ENCODE measurements at regions not wholly inside any gene's neighbourhood (a gene's known extent, or its start where the extent isn't known, plus 50 kb on each side); places are given as distances from the start of the nearest gene placed in this dataset.

DNA sequence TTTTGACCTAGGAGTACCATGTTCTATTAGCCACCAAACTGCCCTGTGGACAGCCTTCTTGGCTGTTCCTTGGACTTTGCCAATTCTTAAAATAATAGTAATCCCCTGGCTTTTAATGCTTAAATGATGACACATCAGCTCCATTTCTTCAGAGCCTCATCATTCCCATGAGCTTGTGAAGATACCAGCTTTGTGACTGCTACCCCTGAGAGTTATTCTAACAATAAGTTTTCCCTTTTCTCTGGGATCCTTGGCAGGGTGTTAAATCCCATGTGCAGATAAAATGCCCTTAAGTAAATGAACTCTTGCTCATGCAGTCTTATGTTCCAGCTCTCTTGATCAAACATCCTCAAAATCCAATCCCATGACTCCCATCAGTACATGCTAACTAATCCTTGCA lies 415.3 kb downstream of the CETN3 start:
- H3K27ac ChIP-seq = no peak overlapping the region
- no peaks in the 10 kb centered on the region for H3K36me3 ChIP-seq
- TF ChIP-seq POLR2A (IDR thresholded peaks at IDR 0.05) (no peak), CTCF (IDR thresholded peaks at IDR 0.05) (no peak)
- H3K9me3 ChIP-seq = no peaks in the 10 kb centered on the region
- no peak for DNase-seq
- no peaks in the 10 kb centered on the region for H3K27me3 ChIP-seq
- intact Hi-C loops (cut with DNase I) = no loop called here
- H3K4me3 ChIP-seq = no peak overlapping the region
- H3K4me1 ChIP-seq = no peaks in the 10 kb centered on the region

- no peak overlapping the region for H3K4me3 ChIP-seq
- peaks cover 0 to 6% (median 0%) of the 10 kb centered on the region in 3 donors for H3K4me1 ChIP-seq
- TF ChIP-seq POLR2A (IDR thresholded peaks at IDR 0.05) = no peak
- TF ChIP-seq CTCF (IDR thresholded peaks at IDR 0.05) = no peak
- H3K27me3 ChIP-seq = no peaks in the 10 kb centered on the region
- intact Hi-C loops (cut with DNase I) = no loop called here
- H3K27ac ChIP-seq = no peak overlapping the region
- WGBS, 2 donors = 86 to 93% methylated on average over 3 of the region's 3 CpGs
- H3K36me3 ChIP-seq = no peaks in the 10 kb centered on the region
- no peaks in the 10 kb centered on the region for H3K9me3 ChIP-seq
- DNase-seq = no peak
Observed at GRCh38 chr5:89992201-89992600, 417.4 kb downstream of the CETN3 start.

DNA sequence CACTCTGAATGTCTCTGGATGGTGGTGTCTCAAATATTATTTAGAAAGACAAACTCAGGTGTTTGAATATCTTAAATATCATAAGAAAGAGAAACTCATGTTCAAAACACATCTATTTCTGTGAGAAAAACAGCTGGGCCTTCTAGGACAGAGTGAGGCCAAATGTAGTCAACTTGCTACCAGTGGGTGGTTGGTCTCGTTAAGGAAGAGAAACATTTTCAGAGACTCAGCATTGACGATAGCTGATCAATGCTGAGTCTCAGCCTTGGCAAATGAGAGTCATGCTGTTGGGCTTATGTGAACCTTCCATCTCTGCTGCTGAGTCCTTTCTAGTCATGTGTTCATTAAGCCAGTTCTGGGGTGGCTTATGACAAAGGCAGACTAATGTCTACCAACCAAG lies 418.0 kb downstream of the CETN3 start:
- no peak for TF ChIP-seq CTCF (IDR thresholded peaks at IDR 0.05)
- Histone ChIP-seq H3K4me1 (peaks cover 0 to 6% (median 0%) of the 10 kb centered on the region in 3 donors), H3K27me3 (no peaks in the 10 kb centered on the region), H3K4me3 (no peak overlapping the region), H3K27ac (no peak overlapping the region), H3K9me3 (no peaks in the 10 kb centered on the region), H3K36me3 (no peaks in the 10 kb centered on the region)
- intact Hi-C loops (cut with DNase I) = no loop called here
- DNase-seq = no peak
- WGBS, 2 donors = 90 to 91% methylated on average over 2 of the region's 2 CpGs

DNA sequence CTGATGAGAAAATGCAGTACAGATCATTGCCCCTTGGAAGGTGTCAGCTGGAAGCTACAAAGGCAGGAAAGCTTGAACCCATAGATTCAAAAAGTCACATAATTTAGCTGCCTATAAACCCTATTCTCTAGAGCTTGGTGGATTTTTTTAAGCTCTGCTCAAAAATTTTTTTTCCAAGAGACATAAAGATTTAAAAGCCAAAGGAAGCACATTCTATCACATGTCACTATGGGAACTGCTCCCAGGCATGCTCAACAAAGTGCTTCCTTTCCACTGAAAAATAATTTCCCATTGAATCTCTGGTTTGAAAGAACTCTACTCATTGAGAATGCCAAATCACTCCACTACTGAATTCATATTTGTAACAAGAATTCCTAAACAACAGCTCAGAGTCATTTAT lies 419.8 kb downstream of the CETN3 start:
- H3K9me3 ChIP-seq = no peaks in the 10 kb centered on the region
- no peak overlapping the region for H3K4me3 ChIP-seq
- peaks cover 0 to 6% (median 0%) of the 10 kb centered on the region in 3 donors for H3K4me1 ChIP-seq
- no peak overlapping the region for H3K27ac ChIP-seq
- intact Hi-C loops (cut with DNase I) = no loop called here
- TF ChIP-seq POLR2A (IDR thresholded peaks at IDR 0.05) (no peak), CTCF (IDR thresholded peaks at IDR 0.05) (no peak)
- no peak for DNase-seq
- H3K36me3 ChIP-seq = no peaks in the 10 kb centered on the region
- no peaks in the 10 kb centered on the region for H3K27me3 ChIP-seq

GRCh38 chr5:89988998-89989655 lies 420.4 kb downstream of the CETN3 start:
- intact Hi-C loops (cut with DNase I) = no loop called here
- Histone ChIP-seq H3K36me3 (no peaks in the 10 kb centered on the region), H3K4me3 (no peak overlapping the region), H3K27ac (peak overlapping the region in 3 of 4 donors; percentile 26 to 58 (median 49)), H3K4me1 (peaks cover 0 to 6% (median 0%) of the 10 kb centered on the region in 3 donors), H3K27me3 (no peaks in the 10 kb centered on the region), H3K9me3 (no peaks in the 10 kb centered on the region)
- 64 to 67% methylated on average over 5 of the region's 5 CpGs for WGBS, 2 donors
- no peak for TF ChIP-seq CTCF (IDR thresholded peaks at IDR 0.05)
- no peak for DNase-seq
